GM21423 (cell line): ENCODE measurements at regions not wholly inside any gene's neighbourhood (a gene's known extent, or its start where the extent isn't known, plus 50 kb on each side); places are given as distances from the start of the nearest gene placed in this dataset.
"Not testable (repeated sequence)": the region's sequence is repeated elsewhere in the genome, so short reads cannot be mapped to it uniquely, and the experiment has no call there.

ENCODE experiments used
- ATAC-seq: cut with Tn5 transposase; IDR thresholded peaks from one replicate; pipeline ENCODE4 v1.9.1; 2021; ENCODE audit warnings: mild to moderate bottlenecking, moderate library complexity; ENCODE audit not compliant: unreplicated experiment

DNA sequence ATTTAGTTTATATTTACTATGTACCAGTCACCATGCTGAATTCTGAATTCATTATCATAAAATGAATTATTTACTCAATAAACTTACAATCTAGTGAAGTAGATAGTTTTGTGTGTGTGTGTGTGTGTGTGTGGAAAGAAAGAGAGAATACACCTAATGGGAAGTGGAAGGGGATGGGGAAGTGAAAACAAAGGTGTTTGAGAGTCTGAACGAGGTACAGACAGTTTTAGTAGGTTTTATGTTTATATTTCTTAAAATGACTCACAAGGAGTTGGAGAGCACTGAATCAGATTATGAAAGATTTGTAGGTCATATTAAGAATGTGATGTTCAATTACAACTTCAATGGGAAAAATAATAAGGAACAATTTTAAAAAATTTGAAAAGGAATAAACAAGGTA is 1753.0 kb downstream of the SLITRK1 start:
- ATAC-seq: no peak

- no peak for ATAC-seq
Observed at GRCh38 chr13:82118589-82118988, 1763.7 kb downstream of the SLITRK1 start.

DNA sequence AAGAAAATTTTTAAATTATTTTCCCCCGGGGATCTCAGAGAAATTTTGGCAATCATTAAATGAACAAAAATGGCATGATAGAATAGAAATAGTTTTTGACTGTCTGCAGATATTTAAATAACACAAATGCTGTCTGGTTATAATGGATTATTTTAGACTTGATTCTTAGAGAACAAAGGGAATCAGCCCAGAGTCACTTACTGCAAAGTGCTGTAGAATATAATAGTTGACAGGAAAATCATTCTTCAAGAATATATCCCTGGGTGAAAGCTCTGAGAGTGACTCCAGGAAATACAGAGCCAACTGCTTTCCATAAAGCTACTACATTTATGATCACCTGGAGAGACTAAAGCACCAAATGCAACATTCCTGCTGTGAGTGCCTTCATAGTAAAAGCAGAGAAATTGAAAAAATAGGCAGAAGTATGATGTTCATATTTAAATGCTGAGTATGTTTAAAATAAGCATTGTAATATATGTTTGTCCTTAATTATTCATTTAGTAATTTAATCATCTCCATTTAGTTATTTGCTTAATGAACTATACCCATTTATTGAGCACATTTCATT is 1765.8 kb downstream of the SLITRK1 start:
- ATAC-seq: no peak

- no peak for ATAC-seq
Observed at GRCh38 chr13:82115391-82115790, 1766.9 kb downstream of the SLITRK1 start.

DNA sequence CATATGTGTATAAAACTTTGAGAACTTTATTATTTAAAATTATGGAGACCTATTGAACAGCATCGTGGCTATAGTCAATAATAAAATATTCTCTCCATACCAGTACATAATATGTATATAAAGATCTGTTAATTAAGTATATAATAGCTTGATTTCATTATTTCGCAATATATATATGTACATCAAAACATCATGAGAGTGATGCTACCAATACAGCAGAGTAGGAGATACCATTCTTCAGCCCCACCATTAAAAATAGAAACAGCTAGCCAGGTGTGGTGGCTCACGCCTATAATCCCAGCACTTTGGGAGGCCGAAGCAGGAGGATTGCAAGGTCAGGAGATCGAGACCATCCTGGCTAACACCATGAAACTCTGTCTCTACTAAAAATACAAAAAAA is 1755.3 kb upstream of the SPRY2 start:
- ATAC-seq: no peak

- ATAC-seq: no peak
Observed at GRCh38 chr13:82092312-82092711, 1751.4 kb upstream of the SPRY2 start.

DNA sequence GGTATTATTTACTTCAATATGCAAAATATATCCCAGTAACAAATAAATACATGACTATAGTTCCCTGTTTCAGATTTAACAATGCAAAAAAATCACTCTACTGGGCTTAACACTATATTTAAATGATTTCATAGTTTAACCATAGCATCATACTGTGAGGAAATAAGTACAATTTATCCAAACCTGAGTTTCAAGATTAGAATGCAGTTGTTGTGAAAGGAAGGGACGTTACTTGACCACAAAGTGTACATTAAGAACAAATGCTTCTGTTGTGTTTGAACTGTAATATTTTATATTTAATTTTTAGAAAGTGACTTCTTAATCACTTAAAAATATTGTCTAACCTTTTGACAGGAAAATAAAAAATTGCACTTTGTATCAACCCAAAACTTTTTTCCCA is 1747.9 kb upstream of the SPRY2 start:
- ATAC-seq: no peak

GRCh38 chr13:82076496-82076895 is 1735.6 kb upstream of the SPRY2 start:
- no peak for ATAC-seq

- no peak for ATAC-seq
Observed at GRCh38 chr13:82070416-82070815, 1729.5 kb upstream of the SPRY2 start.

DNA sequence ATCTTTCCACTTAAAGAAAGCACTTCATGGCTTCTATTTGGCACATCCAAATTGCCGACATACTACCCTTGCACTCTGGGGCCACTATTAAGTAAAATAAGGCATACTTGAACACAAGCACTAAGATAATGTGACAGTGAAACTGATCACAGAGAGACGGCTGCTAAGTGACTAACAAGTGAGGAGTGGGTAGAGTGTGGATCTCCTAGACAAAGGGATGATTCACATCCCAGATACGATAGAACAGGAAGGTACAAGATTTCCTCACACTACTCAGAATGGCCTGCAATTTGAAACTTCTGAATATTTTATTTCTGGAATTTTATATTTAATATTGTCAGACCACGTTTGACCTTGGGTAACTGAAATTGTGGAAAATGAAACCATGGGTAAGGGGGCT is 1721.8 kb upstream of the SPRY2 start:
- ATAC-seq: no peak

DNA sequence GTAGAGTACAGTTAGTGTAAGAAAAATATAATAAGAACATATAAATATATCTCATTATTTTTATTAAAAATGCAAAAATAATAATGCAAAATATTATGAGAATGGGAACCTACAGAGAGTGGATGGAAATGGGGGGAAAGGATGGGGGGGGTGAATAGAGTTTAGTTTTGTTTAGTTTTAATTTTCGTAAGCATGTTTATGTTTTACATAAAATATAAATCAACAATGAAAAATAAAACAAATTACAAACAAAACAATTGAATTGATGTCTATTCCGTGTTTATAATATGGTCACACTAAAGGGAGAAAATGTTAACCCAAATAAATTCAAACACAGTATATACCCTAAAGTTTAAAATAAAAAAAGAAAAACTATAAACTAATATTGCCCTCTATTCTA is 1717.4 kb upstream of the SPRY2 start:
- ATAC-seq: no peak

DNA sequence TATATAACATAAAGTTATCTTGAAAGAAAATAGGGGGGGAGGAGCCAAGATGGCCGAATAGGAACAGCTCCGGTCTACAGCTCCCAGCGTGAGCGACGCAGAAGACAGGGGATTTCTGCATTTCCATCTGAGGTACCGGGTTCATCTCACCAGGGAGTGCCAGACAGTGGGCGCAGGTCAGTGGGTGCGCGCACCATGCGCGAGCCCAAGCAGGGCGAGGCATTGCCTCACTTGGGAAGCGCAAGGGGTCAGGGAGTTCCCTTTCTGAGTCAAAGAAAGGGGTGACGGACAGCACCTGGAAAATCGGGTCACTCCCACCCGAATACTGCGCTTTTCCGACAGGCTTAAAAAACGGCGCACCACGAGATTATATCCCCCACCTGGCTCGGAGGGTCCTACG is 1704.4 kb upstream of the SPRY2 start:
- ATAC-seq: not testable (repeated sequence)

GRCh38 chr13:82036602-82037001 is 1695.7 kb upstream of the SPRY2 start:
- no peak for ATAC-seq

- ATAC-seq: no peak
Observed at GRCh38 chr13:82011355-82011754, 1670.4 kb upstream of the SPRY2 start.

DNA sequence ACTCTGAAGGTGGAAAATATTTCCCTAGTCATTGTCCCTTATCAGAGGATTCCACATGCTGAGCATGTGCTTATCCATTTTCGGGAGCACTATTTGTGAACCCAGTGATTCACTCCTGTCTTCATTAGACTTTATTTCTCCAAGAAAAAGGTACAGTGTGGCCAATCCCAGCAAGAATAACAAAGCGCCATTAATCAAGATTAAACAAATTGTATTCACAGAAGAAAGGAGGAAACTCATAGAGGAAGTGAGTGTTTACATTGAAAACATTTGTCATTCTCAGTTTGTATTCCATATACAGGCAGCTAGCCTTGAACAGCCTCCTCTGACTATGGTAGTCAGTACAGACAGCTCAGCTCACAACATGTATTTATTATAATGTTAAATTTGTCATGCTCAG is 1669.9 kb upstream of the SPRY2 start:
- ATAC-seq: no peak

- no peak for ATAC-seq
Observed at GRCh38 chr13:82002710-82003109, 1661.8 kb upstream of the SPRY2 start.

GRCh38 chr13:81995316-81995715 is 1654.4 kb upstream of the SPRY2 start:
- ATAC-seq: no peak

GRCh38 chr13:81990652-81991051 is 1649.7 kb upstream of the SPRY2 start:
- ATAC-seq: no peak

- no peak for ATAC-seq
Observed at GRCh38 chr13:81988567-81988966, 1647.6 kb upstream of the SPRY2 start.

DNA sequence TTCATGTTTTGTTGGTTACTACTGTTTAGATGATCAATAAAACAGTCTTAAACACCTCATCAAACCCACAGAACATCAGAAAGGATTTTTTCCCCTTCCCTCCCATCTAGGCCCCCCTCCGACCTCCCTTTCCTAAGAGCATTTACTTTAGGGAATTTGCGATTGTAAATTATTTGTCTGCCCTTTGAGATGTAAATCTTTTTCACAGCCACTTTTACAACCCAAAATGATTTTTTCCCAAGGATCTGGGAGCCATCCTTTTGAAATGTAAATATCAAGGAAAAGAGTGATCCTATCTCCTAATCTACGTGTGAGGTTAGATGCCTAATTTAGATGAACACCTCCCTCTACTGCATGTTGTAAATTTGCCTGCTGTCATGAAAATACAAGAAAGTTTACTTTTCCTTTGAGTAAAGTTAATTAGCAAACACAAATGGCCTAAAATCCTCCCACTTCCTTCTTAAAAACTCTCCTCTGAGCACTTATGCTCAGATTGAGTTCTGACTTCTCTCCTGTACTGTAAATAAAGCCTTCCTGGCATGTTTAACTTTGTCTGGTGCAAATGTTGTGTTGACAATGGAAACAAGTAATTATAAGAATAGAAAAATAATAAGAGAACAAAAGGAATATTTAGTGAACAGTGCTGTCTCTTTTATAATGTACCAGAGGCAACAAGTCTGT is 1646.9 kb upstream of the SPRY2 start:
- ATAC-seq: no peak

DNA sequence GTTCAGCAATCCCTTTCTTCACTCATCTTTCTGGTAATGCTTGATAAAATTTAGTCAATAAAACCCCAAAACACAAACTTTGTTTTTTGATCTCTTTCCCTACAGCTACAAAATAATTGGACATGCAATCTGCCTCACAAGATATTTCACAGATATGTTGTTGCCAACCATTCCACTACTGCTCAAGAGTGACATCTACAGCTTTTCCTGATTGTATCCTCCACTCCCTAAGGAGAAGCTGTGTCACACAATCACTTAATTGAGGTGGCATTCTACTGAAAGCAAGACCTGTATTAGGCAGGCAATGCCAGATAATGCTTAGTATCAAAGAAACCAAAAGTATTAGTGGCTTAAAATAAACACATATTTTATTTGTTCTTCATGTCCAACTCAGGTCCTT is 1646.2 kb upstream of the SPRY2 start:
- ATAC-seq: no peak

DNA sequence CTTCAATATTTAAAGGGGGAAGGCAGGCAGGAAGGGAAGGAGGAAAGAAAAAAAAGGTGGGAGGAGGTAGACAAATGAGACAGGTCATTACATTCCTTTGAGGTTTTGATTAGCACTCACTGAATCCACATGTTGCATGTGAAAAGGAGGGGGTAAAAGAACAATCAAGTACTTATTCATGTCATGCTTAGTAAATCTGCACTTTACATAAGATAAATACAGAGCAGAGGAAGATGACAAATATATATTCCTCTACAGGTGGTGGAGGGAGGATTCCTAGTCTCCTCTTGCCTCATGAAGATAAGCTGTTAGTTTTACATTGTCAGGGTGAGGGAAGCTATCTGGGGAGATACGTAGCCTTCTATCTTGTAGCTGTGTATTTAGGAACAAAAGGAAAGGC is 1645.4 kb upstream of the SPRY2 start:
- no peak for ATAC-seq

DNA sequence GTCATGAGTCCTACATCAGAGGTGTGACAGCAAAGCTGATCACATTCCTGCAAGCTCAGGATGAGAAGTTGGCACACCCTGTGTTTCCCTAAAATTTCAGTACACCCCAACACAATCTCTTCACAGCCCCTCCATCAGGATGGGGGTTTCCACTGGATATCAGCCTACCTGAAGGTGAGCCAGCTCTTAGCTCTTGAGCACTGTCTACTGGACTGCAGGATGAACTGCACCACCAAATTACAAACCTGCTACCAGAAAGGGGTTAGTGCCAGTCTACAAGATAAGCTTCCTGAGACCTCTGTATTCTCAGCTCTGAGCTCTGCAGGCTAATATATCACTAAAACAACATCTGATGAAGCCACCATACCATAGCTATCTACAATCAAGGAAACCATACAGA is 1616.2 kb upstream of the SPRY2 start:
- no peak for ATAC-seq
